ENCODE measurements at regions not wholly inside any gene's neighbourhood (a gene's known extent, or its start where the extent isn't known, plus 50 kb on each side); places are given as distances from the start of the nearest gene placed in this dataset.

DNA sequence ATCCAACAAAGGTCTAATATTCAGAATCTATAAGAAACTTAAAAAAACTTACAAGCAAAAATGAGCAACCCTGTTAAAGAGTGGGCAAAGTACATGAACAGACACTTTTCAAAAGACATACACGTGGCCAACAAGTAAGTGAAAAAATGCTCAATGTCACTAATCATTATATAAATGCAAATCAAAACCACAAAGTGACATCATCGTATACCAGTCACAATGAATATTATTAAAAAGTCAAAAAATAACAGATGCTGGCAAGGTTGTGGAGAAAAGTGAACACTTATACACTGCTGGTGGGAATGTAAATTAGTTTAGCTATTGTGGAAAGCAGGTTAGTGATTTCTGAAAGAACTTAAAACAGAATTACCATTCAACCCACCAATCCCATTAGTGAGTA lies 199.1 kb downstream of the SNAPC1 start:
- H3K36me3 ChIP-seq (ENCODE audit: control insufficient read depth in 5 of 5, insufficient read depth in 5 of 5, low read length in 5 of 5), result no peaks in the 10 kb centered on the region

DNA sequence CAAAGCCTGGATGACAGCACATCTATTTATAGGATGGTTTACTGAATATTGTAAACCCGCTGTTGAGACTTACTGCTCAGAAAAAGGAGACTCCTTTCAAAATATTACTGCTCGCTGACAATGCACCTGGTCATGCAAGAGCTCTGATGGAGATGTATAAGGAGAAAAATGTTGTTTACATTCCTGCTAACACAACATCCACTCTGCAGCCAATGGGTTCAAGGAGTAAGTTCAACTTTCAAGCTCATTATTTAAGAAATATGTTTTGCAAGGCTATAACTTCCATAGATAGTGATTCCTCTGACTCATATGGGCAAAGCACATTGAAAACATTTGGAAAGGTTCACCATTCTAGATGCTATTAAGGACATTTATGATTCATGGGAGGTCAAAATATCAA lies 201.7 kb downstream of the SNAPC1 start:
- H3K27me3 ChIP-seq (ENCODE audit: control insufficient read depth in 5 of 5, insufficient read depth in 4 of 5, low read length in 5 of 5), result no peaks in the 10 kb centered on the region
- H3K9ac ChIP-seq (ENCODE audit: low read length in 5 of 5), result no peak overlapping the region
- no peak overlapping the region for H3K4me3 ChIP-seq (ENCODE audit: low read depth in 1 of 5, low read length in 5 of 5)
- no peaks in the 10 kb centered on the region for H3K36me3 ChIP-seq (ENCODE audit: control insufficient read depth in 5 of 5, insufficient read depth in 5 of 5, low read length in 5 of 5)
- H3K27ac ChIP-seq (ENCODE audit: low read depth, low read length), result no peak overlapping the region
- peaks cover 0 to 3% (median 0%) of the 10 kb centered on the region in 5 donors for H3K9me3 ChIP-seq (ENCODE audit: control insufficient read depth in 5 of 5, low read length in 5 of 5)
- H3K4me1 ChIP-seq (ENCODE audit: control insufficient read depth in 5 of 5, insufficient read depth in 5 of 5, low read length in 5 of 5), result no peaks in the 10 kb centered on the region

More for the DNA sequence above, 199.1 kb downstream of the SNAPC1 start:
- Histone ChIP-seq H3K9ac (ENCODE audit: low read length in 5 of 5) (no peak overlapping the region), H3K4me1 (ENCODE audit: control insufficient read depth in 5 of 5, insufficient read depth in 5 of 5, low read length in 5 of 5) (no peaks in the 10 kb centered on the region), H3K9me3 (ENCODE audit: control insufficient read depth in 5 of 5, low read length in 5 of 5) (peaks cover 0 to 8% (median 2%) of the 10 kb centered on the region in 5 donors), H3K27me3 (ENCODE audit: control insufficient read depth in 5 of 5, insufficient read depth in 4 of 5, low read length in 5 of 5) (no peaks in the 10 kb centered on the region), H3K27ac (ENCODE audit: low read depth, low read length) (no peak overlapping the region), H3K4me3 (ENCODE audit: low read depth in 1 of 5, low read length in 5 of 5) (no peak overlapping the region)

DNA sequence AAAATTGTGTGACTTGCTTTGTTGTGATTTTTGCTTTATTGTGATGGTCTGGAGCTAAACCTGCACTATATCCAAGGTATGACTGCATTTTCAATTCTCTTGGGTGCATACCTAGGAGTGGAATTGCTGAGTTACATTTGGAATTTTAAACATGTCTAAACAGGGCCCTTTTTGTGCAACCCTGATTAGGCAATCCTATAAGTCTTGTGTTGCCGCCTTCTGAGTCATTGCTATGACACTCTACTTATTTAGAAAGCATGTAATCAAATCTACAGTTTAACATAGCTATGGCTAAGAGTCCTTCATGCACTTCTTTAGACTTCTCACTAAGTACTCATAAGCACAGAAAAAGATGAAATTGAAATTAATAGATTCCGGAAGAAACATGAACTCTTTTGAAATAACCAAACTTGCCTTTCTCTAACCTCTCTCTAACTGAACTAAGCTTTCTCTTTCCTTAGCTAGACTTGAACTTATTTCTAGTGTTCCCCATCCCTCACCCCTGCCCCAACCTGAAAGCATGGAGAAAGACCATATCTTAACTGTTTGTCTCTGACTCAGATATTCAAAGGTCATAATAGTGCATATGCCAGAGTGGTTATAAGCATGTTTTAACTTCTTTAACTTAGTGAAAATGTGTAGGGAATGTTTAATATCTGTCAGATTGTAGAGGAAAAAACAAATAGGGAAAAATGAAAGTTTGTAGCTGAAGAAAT lies 203.0 kb downstream of the SNAPC1 start:
- Histone ChIP-seq H3K27ac (ENCODE audit: low read depth, low read length) (no peak overlapping the region), H3K27me3 (ENCODE audit: control insufficient read depth in 5 of 5, insufficient read depth in 4 of 5, low read length in 5 of 5) (no peaks in the 10 kb centered on the region), H3K36me3 (ENCODE audit: control insufficient read depth in 5 of 5, insufficient read depth in 5 of 5, low read length in 5 of 5) (no peaks in the 10 kb centered on the region), H3K9ac (ENCODE audit: low read length in 5 of 5) (no peak overlapping the region), H3K9me3 (ENCODE audit: control insufficient read depth in 5 of 5, low read length in 5 of 5) (peaks cover 0 to 3% (median 0%) of the 10 kb centered on the region in 5 donors), H3K4me3 (ENCODE audit: low read depth in 1 of 5, low read length in 5 of 5) (no peak overlapping the region), H3K4me1 (ENCODE audit: control insufficient read depth in 5 of 5, insufficient read depth in 5 of 5, low read length in 5 of 5) (no peaks in the 10 kb centered on the region)

DNA sequence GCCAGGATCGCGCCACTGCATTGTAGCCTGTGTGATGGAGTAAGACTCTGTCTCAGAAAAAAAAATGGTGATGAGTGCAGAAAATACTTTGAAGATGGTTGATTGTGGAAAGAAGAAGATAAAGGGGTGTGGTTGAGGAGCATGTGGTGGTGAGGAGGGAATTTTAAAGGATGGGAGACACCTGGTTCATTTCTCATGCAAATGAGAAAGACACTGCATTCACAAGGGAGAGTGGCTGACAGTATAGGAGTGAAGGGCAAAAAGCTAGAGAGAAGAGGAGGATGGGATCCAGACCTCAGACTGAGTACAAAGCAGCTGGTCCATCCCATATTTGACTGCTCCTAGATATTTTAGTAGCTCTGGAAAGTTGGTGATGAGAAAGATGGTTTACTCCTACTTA lies 206.0 kb downstream of the SNAPC1 start:
- H3K27me3 ChIP-seq (ENCODE audit: control insufficient read depth in 5 of 5, insufficient read depth in 4 of 5, low read length in 5 of 5), result no peaks in the 10 kb centered on the region
- H3K9ac ChIP-seq (ENCODE audit: low read length in 5 of 5), result no peak overlapping the region
- H3K4me3 ChIP-seq (ENCODE audit: low read depth in 1 of 5, low read length in 5 of 5), result no peak overlapping the region
- H3K9me3 ChIP-seq (ENCODE audit: control insufficient read depth in 5 of 5, low read length in 5 of 5), result no peaks in the 10 kb centered on the region
- no peak overlapping the region for H3K27ac ChIP-seq (ENCODE audit: low read depth, low read length)
- no peaks in the 10 kb centered on the region for H3K4me1 ChIP-seq (ENCODE audit: control insufficient read depth in 5 of 5, insufficient read depth in 5 of 5, low read length in 5 of 5)
- no peaks in the 10 kb centered on the region for H3K36me3 ChIP-seq (ENCODE audit: control insufficient read depth in 5 of 5, insufficient read depth in 5 of 5, low read length in 5 of 5)

DNA sequence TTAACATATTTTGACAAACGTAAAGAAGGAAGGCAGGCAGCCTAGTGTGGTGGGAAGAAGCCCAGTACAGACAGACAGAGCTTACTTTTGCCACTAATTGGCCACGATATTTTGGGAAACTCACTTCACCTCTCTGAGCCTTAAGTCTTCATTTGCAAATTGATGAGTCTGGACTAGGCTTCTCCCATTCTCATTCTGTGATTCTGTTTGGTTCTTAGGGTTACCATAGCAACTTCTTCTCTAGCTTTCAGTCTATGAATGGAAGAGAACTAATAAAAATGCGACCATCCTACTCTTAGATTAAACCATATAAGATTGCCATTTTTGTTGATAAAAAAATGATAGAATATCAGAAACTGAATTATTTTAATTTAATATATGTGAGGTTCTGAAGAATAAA lies 210.5 kb downstream of the SNAPC1 start:
- Histone ChIP-seq H3K4me1 (ENCODE audit: control insufficient read depth in 5 of 5, insufficient read depth in 5 of 5, low read length in 5 of 5) (no peaks in the 10 kb centered on the region), H3K4me3 (ENCODE audit: low read depth in 1 of 5, low read length in 5 of 5) (no peak overlapping the region), H3K27ac (ENCODE audit: low read depth, low read length) (no peak overlapping the region), H3K27me3 (ENCODE audit: control insufficient read depth in 5 of 5, insufficient read depth in 4 of 5, low read length in 5 of 5) (no peaks in the 10 kb centered on the region), H3K9me3 (ENCODE audit: control insufficient read depth in 5 of 5, low read length in 5 of 5) (peaks cover 0 to 11% (median 0%) of the 10 kb centered on the region in 5 donors), H3K36me3 (ENCODE audit: control insufficient read depth in 5 of 5, insufficient read depth in 5 of 5, low read length in 5 of 5) (no peaks in the 10 kb centered on the region), H3K9ac (ENCODE audit: low read length in 5 of 5) (no peak overlapping the region)

DNA sequence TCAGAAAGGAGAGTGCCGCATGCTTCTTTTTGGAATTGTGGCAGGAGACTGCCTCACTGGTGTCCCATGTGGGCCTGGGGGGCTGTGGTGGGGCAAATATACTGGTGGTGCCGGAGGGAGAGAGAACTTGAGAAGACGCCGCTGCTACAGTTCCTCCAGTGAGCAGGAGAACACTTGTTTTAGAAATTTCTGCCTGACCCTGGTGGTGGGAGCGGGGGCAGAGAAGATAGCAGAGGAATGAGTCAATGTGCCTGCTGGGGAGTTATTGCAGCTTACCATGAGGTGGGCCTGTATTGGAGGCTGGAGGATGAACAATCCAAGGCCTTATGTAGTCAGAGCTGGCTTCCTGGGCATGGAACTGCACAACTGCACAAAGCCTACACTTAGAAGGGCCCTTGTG lies 211.8 kb downstream of the SNAPC1 start:
- Histone ChIP-seq H3K27me3 (ENCODE audit: control insufficient read depth in 5 of 5, insufficient read depth in 4 of 5, low read length in 5 of 5) (no peaks in the 10 kb centered on the region), H3K4me3 (ENCODE audit: low read depth in 1 of 5, low read length in 5 of 5) (no peak overlapping the region)

DNA sequence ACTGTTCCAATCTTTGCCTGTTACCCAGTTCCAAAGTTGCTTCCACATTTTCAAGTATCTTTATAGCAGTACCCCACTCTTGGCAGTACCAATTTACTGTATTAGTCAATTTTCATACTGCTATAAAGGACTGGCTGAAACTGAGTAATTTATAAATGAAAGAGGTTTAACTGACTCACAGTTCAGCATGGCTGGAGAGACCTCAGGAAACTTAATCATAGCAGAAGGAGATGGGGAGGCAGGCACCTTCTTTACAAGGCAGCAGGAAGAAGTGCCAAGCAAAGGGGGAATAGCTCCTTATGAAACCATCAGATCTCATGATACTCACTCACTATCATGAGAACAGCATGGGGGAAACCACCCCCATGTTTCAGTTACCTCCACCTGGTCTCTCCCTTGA lies 215.0 kb downstream of the SNAPC1 start:
- no peak overlapping the region for H3K9ac ChIP-seq (ENCODE audit: low read length in 5 of 5)
- H3K27ac ChIP-seq (ENCODE audit: low read depth, low read length), result no peak overlapping the region
- no peaks in the 10 kb centered on the region for H3K4me1 ChIP-seq (ENCODE audit: control insufficient read depth in 5 of 5, insufficient read depth in 5 of 5, low read length in 5 of 5)
- H3K4me3 ChIP-seq (ENCODE audit: low read depth in 1 of 5, low read length in 5 of 5), result no peak overlapping the region
- H3K36me3 ChIP-seq (ENCODE audit: control insufficient read depth in 5 of 5, insufficient read depth in 5 of 5, low read length in 5 of 5), result no peaks in the 10 kb centered on the region
- no peaks in the 10 kb centered on the region for H3K27me3 ChIP-seq (ENCODE audit: control insufficient read depth in 5 of 5, insufficient read depth in 4 of 5, low read length in 5 of 5)
- H3K9me3 ChIP-seq (ENCODE audit: control insufficient read depth in 5 of 5, low read length in 5 of 5), result peaks cover 0 to 11% (median 0%) of the 10 kb centered on the region in 5 donors

More for the DNA sequence above, 211.8 kb downstream of the SNAPC1 start:
- Histone ChIP-seq H3K4me1 (ENCODE audit: control insufficient read depth in 5 of 5, insufficient read depth in 5 of 5, low read length in 5 of 5) (no peaks in the 10 kb centered on the region), H3K27ac (ENCODE audit: low read depth, low read length) (no peak overlapping the region), H3K36me3 (ENCODE audit: control insufficient read depth in 5 of 5, insufficient read depth in 5 of 5, low read length in 5 of 5) (no peaks in the 10 kb centered on the region), H3K9ac (ENCODE audit: low read length in 5 of 5) (no peak overlapping the region), H3K9me3 (ENCODE audit: control insufficient read depth in 5 of 5, low read length in 5 of 5) (peaks cover 0 to 11% (median 0%) of the 10 kb centered on the region in 5 donors)

DNA sequence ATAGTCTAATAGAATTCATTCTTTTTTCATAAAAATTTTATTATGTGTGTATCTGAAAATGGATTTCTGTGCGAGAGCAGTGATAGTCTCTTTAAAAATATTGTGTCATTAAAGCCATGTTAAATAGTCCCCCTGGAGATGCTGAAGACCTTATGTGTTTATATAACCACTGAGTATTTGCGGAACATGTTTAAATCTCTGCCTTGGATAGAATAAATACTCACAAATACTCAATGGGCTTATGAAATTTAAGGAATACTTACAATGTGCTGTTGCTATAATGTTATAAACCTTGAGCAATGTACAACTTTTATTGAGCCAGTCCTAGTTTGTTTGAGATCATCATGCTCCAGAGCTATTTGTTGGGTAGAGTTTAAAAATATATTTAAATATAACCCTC lies 226.0 kb downstream of the SNAPC1 start:
- no peaks in the 10 kb centered on the region for H3K36me3 ChIP-seq (ENCODE audit: control insufficient read depth in 5 of 5, insufficient read depth in 5 of 5, low read length in 5 of 5)
- H3K9ac ChIP-seq (ENCODE audit: low read length in 5 of 5), result no peak overlapping the region
- no peak overlapping the region for H3K27ac ChIP-seq (ENCODE audit: low read depth, low read length)
- no peak overlapping the region for H3K4me3 ChIP-seq (ENCODE audit: low read depth in 1 of 5, low read length in 5 of 5)
- H3K4me1 ChIP-seq (ENCODE audit: control insufficient read depth in 5 of 5, insufficient read depth in 5 of 5, low read length in 5 of 5), result no peaks in the 10 kb centered on the region
- H3K27me3 ChIP-seq (ENCODE audit: control insufficient read depth in 5 of 5, insufficient read depth in 4 of 5, low read length in 5 of 5), result no peaks in the 10 kb centered on the region
- H3K9me3 ChIP-seq (ENCODE audit: control insufficient read depth in 5 of 5, low read length in 5 of 5), result no peaks in the 10 kb centered on the region

DNA sequence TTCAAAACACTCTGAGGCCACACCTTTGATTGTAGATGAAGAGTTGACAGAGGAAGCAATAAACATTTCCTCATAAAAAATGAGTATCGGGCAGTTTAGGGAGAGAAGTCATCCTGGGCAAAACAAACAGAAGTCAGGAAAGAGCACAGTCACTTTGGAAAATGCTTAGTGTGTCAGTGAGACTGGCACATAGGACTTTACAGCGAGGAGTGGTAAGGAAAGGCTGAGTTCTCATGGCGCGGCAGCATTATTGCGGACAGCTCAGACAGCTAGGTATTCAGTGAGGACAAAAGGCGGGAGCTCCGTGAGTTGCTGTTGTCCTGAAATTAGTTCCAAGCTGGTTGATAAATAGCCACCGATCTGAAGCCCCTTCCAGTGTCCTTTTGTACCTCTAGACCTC lies 229.9 kb downstream of the SNAPC1 start:
- Histone ChIP-seq H3K27ac (ENCODE audit: low read depth, low read length) (no peak overlapping the region), H3K9ac (ENCODE audit: low read length in 5 of 5) (no peak overlapping the region), H3K9me3 (ENCODE audit: control insufficient read depth in 5 of 5, low read length in 5 of 5) (no peaks in the 10 kb centered on the region), H3K4me3 (ENCODE audit: low read depth in 1 of 5, low read length in 5 of 5) (no peak overlapping the region), H3K27me3 (ENCODE audit: control insufficient read depth in 5 of 5, insufficient read depth in 4 of 5, low read length in 5 of 5) (no peaks in the 10 kb centered on the region), H3K4me1 (ENCODE audit: control insufficient read depth in 5 of 5, insufficient read depth in 5 of 5, low read length in 5 of 5) (no peaks in the 10 kb centered on the region), H3K36me3 (ENCODE audit: control insufficient read depth in 5 of 5, insufficient read depth in 5 of 5, low read length in 5 of 5) (no peaks in the 10 kb centered on the region)

DNA sequence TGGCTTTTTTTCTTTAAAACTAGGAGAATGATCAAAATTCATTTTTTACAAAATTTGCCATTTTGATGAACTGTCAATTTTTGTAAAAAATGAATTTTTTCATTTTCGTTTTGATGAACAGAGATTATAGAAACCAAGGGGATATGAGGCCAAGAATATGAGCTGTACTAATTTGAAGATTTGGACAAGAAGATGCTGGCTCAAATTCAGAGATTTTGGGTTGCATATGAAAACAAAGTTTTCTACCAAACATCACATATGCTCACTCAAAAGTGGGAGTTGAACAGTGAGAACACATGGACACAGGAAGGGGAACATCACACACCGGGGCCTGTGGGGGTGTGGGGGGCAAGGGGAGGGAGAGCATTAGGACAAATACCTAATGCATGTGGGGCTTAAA lies 230.7 kb downstream of the SNAPC1 start:
- H3K4me1 ChIP-seq (ENCODE audit: control insufficient read depth in 5 of 5, insufficient read depth in 5 of 5, low read length in 5 of 5), result no peaks in the 10 kb centered on the region
- H3K27ac ChIP-seq (ENCODE audit: low read depth, low read length), result no peak overlapping the region
- H3K4me3 ChIP-seq (ENCODE audit: low read depth in 1 of 5, low read length in 5 of 5), result no peak overlapping the region
- no peak overlapping the region for H3K9ac ChIP-seq (ENCODE audit: low read length in 5 of 5)
- H3K9me3 ChIP-seq (ENCODE audit: control insufficient read depth in 5 of 5, low read length in 5 of 5), result no peaks in the 10 kb centered on the region
- H3K27me3 ChIP-seq (ENCODE audit: control insufficient read depth in 5 of 5, insufficient read depth in 4 of 5, low read length in 5 of 5), result no peaks in the 10 kb centered on the region
- no peaks in the 10 kb centered on the region for H3K36me3 ChIP-seq (ENCODE audit: control insufficient read depth in 5 of 5, insufficient read depth in 5 of 5, low read length in 5 of 5)
